ENCODE measurements at regions not wholly inside any gene's neighbourhood (a gene's known extent, or its start where the extent isn't known, plus 50 kb on each side); places are given as distances from the start of the nearest gene placed in this dataset.

DNA sequence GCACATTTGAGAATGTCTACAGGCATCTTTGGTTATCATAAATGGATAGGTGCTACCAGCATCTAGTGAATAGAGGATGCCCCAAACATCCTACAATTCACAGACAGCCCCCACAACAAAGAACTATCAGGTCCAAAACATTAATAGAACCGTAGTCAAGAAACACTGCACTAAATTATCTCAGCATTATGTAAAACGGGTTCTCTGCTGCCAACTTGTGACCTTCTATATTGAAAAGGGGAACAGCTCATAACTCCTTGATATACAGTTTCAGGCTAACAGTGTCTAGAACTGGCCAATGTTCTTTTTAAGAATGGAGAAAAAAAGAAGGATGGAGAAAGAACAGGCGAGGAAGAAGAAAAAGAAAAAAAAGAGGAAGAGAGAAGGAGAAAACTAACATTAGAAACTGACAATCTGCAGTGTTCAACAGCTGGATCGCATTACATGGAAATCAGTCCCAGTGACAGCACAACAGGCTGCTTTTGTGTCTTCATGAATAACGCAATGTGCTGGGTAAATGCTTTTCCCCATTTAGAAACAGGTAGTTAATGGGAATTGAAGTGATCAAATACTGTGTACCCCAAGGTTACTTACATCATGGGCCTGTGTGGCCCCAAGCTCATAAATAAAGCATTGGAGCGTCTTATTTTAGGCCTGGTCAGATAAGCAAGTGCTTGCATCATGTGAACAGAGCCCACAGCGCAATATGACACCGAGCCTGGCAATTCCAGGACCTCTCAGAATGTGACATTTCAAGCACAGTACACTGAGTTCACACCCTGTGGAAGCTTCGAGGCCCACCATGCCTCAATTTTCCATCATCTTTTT lies 339.5 kb downstream of the DHX15 start:
- DNase-seq (ENCODE audit: low read depth): no peak

DNA sequence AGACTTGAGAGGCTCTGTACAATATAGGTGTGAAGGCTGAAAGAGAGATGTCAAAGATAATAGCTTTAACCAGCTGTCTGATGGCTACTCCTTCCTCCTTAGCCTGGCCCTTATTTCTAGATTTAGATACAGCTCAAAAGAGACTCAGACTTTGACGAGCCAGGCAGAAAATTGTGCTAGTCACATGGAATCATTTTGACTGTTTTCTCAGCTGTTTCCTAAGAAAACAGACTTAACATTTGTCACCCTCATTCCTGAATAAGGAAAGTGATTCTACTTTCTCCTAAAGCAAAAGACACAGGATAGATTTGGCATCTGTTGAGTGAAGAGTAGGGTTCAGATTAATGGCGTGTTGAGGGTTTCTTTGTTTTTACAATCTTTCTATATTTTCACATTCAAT lies 340.7 kb downstream of the DHX15 start:
- no peak for DNase-seq (ENCODE audit: low read depth)

DNA sequence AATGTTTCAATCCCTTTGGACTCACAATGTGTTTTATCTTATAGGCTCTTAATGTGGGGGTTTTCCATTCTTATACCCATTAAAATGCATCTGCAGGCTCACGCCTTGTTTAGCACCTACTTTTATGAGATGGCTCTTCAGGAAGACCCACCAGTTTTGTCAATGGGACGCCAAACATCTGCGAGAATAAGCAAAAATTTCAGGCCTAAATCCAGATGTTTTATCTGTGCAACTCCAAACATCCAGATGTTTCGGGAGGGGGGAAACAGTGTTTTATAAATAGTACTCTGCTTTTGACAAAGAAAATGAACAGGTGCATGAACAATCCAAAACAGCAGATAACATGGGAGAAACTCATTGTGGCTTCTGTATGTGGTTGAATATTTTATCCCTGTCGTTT lies 342.8 kb downstream of the DHX15 start:
- DNase-seq (ENCODE audit: low read depth): no peak

DNA sequence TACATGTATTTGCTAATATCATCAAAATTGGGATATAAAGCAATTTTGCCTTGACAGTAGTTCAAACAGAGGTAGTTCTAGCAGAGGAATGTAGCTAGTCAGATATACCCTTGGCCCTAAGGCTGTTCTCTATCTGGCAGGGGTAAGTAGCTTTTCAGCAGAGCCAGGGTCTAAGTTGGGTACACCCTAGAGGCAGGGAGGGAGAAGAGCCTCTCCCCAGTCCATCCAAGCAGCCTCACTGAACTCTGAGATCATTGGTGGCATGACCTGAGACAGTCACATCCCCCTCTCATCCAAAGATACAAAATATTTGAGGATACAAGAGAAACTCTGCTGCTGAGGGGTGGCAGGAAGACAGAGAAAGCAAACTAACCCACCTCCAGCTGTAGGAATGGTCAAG lies 343.7 kb downstream of the DHX15 start:
- no peak for DNase-seq (ENCODE audit: low read depth)

DNA sequence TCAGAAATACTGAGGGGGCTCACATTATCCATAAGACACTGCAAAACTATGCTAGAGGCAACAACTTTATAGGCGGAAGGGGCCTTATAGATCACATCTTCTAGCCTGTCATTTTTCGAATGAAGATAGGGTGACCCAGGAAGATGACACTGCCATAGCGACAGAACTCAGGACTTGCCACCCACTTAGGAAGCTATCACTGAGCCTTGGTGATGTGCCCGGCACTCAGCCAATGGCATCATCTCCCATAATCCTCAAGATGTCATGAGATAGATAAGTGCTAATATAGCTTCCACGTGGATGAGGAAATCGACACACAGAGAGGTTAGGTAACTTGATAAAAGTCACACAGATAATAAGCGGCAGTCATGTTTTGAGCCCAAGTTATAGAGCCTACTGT lies 346.6 kb downstream of the DHX15 start:
- DNase-seq (ENCODE audit: low read depth): no peak

DNA sequence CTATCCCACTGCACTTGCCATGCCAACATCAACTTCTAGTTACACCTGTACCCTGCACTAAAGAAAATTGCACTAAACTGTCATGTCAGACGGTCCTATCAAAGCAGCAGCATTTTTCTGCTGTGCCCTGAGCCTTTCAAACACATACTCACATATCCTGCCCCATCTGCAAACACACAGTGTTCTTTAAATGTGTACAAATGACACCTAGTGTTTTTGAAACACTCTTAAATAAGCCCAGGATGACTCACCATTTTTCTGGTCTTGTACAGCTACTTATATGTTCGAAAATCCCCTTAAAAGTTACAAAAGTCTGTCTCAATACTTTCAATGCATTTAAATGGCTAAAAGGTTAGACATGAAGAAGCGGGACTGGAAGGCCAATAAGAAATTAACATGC lies 346.7 kb upstream of the PPARGC1A start:
- DNase-seq (ENCODE audit: low read depth): no peak

DNA sequence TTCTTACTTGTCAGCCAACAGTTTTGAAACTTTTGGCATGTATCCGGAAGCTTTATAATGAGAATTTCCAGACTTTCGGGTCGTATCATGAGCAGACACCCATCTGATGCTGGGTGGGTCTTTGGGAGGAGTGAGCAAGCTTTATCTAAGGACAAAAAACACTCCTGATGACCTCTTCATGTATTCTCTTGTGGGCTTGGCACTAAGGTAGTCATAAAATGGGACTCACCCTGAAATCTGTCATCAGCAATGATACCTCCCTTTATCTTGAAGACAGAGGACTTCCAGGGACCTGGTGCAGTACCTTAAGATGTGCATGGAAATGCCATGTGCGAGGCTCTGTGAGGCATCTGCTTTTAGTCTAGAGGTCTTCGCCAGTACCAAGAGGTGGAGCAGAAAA lies 346.3 kb upstream of the PPARGC1A start:
- no peak for DNase-seq (ENCODE audit: low read depth)

DNA sequence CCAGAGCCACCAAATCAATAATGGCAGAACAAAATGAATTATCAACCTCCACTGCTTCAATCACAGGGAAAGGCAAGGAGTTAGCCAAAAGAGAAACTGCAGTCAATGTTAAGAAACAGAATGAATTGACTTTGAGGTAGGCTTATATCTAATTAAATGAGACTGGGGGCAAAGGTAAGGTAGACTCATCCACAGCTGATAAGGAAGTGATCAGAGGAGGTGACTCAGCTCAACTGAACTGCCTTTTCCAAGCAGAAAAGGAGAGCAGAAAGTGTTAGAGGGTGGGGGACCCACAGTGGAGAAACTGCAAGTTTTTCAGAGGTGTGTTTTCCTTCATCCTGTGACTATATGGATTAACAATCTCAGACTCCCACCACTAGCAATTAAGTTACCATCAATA lies 345.8 kb upstream of the PPARGC1A start:
- no peak for DNase-seq (ENCODE audit: low read depth)

DNA sequence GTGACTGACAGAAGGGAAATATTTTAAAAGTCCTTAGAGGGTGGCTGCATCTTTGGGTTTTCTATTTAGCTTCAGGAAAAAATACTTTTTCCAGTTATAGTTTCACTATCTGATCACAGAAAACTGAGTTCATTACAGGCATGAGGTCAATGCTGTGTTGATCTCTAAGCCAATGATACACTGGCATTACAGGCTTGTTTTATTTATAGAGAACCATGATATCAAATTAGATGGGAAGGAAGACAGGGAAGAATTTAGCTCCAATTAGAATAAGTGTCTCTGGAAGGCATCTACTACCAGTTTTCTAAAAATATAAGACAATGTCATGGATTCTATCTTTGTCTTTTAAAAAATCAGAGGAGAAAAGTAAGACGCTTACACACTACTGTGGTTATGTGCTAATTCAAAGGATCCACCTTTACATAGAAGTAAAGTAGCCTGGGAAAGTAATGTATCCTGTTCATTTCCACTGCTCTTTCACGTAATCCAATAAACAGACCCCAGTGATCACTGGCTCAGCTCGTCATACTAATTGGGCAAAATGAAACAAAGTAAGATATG lies 344.5 kb upstream of the PPARGC1A start:
- DNase-seq (ENCODE audit: low read depth): no peak

DNA sequence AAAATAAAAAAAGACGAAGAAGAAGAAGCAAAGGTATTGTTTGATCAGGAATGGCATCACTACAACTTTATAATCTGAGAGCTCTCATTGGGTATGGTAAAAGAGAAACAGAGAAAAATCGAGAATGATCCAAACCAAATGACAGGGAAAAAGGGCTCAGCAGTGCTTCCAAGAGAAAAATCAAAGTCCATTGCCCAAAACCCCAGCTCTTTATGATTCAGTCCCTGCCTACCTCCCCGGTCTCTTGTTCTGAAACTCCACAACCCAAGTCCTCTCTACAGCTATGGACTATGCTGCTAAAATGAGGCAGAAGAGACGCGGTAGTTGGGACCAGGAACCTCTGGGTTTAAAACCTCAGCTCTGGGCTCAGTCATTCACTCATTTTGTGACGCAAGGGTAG lies 341.1 kb upstream of the PPARGC1A start:
- no peak for DNase-seq (ENCODE audit: low read depth)

DNA sequence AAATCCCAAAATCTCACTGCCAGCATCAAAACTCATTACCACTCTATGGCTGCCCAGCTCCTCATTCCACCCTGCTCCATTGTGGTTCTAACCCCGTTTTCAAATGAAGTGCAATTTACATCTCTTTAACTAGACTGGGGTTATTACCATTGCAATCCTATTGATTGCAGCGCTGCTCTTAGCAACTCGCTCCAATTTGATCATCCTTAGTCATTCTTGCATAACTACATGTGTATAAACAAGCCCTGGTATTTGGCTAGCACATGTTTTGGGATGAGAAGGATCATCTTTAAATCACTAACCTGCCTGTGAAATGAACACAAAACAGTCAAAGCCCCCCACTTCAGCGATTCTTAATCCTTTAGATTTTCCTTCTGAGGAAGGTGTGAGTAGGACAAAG lies 340.1 kb upstream of the PPARGC1A start:
- no peak for DNase-seq (ENCODE audit: low read depth)

DNA sequence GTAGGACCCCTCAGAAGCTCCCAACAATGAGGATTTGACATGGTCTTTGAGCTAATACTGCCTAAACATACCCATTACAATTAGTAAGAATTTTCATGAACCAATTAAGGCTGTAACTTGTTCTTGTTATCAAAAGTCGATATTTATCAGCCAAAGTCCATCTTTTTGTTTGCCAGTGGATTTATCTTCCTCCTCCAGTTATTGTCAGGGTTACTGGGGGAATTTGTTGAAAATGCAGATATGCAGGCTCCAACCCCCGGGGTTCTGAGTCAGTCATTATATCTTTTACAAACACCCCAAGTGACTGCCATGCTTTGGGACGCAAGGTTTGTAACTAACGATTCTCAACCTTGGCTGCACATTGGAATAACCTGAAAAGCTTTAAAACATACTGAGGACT lies 338.8 kb upstream of the PPARGC1A start:
- no peak for DNase-seq (ENCODE audit: low read depth)

DNA sequence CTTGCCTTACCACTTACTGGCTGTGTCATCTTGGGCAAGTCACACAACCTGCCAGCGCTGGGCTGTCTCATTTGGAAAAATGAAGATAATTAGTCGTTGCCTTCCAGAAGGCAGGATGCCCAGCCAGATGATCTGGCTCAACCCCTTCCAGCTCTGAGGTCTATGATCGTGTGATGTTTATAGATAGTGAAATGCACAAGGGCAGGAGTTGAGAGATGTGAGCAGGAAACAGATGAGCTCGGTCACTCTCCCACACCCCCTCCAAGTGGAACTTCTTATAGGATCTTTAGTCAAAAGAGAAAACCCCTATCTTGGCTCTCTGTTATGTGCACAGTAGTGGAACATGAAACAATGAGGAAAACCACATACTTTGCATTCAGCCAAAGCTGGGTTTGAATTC lies 336.8 kb upstream of the PPARGC1A start:
- DNase-seq (ENCODE audit: low read depth): no peak

DNA sequence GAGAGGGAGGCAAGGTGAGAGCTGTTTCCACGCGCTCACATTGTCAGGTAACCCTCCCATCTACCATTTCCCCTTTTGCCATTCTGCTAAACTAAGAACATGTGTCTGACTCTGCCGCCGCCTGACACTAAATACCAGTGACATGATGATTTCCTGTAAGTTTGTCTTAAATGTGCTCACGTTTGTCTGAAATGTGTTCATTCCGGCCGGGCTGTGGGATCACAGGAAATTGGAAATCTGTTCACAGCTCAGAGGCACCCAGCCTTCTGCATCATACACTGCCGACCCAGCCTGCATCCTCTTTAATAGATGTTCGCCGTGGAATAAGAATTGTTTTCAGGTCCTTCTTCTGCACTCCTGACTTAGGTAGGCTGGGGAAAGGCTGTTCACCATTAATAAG lies 336.2 kb upstream of the PPARGC1A start:
- no peak for DNase-seq (ENCODE audit: low read depth)

DNA sequence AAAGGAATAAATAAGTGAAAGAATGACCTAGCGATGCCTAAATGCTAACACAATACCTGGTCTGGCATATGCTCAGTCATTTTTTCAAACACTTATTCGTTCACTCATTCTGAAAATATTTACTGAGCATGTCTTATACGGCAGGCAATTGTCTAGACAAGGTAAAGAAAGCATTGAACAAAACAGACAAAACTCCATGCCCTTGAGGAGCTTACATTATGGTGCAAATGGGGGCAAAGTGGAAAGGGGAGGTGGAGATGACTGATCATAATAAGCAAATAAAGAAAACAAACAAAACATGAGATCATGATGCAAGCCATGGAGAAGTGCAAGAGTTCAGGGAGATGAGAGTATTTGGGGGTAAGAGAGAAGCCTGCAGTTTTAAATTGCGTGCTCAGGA lies 334.6 kb upstream of the PPARGC1A start:
- DNase-seq (ENCODE audit: low read depth): no peak

DNA sequence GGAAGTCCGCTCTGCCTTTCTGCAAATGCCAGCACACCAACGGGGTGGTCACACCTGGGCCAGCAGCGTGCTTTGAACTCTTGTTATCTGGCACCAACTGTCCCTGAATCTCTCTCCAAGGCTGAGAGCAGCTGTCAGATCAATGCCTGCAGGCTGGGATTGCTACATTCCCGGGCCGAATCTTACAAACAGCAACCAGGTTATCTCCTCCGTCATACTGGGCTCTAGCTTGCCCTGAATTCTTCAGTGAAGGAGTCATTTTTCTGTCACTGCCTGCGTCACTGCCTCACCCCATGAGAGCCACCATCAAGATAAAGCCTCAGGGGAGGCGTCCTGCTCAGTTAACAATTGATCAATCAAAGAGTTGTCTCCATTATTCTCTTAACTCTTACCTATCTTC lies 329.4 kb upstream of the PPARGC1A start:
- DNase-seq (ENCODE audit: low read depth): no peak

DNA sequence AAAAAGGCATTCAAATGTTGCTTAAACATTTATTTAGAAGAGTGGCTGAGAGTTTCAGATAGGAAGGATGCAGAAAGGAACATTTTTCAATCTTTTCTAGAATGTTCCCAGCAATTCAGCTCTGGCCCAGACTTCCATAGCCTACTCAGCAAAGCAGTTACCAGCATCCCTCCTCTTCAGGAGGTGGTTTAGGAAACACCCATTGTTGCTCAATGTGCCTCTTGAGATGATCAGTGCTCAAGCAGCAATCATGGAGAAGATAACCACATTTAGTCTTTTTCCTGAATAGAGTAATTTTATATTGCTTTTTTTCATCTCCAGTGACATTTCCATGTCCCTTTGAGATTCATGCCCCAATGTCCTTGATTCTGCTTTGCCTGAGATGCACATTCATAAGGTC lies 328.7 kb upstream of the PPARGC1A start:
- no peak for DNase-seq (ENCODE audit: low read depth)

DNA sequence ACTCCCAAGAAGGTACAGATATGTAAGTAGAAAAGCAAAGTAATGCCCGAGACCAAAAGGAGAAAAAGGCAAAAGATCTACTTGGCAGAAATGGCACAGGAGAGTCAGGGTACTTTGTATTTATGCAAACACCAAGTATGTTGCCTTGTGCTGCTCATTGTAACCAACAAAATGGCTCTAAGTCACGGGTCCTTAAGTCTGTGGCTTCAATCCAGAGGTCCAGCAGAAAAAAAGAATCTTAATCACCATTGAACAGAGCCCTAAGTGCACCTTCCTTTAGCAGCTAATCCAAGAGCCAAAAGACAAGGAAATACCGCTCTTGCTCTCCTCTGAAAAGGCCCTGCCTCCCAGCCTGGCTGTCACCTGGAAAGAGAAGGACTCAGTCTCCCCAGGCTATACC lies 324.9 kb upstream of the PPARGC1A start:
- DNase-seq (ENCODE audit: low read depth): no peak

DNA sequence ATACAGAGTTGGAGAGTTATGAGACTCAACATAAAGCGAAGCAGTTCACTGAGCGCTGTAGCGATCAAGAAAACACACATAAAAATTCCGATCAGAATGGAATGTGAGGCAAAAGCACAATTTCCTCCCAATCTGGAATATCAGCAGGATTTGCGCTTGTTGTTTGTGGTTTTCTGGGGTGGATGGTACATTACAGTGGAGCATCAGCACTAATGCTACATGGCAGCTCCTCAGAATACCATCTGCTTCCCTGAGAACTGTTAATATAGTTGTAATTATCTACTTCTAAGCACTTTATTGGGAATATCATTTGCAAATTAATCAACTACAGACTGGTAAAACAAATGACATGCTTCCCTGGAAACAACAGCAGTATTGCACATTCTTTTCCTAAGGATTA lies 324.1 kb upstream of the PPARGC1A start:
- DNase-seq (ENCODE audit: low read depth): no peak

DNA sequence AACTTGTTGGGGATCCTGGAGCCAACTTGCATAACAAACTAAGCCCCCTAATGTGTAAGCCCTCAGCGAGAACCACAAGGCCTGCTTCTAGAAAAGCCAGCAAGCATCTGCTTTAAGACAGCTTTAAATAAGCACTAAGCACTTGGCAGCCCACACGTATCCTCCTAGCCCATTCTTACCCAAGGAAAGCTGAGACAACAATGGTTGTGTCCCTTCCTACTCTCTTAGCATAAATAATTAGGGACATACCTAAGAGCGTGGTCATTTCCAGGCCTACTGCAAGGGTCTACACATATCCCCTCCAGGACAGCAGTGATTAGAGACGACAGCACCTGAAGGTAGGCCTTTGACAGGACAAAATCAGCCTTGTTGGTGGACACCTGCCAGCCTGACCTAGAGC lies 322.8 kb upstream of the PPARGC1A start:
- DNase-seq (ENCODE audit: low read depth): no peak

DNA sequence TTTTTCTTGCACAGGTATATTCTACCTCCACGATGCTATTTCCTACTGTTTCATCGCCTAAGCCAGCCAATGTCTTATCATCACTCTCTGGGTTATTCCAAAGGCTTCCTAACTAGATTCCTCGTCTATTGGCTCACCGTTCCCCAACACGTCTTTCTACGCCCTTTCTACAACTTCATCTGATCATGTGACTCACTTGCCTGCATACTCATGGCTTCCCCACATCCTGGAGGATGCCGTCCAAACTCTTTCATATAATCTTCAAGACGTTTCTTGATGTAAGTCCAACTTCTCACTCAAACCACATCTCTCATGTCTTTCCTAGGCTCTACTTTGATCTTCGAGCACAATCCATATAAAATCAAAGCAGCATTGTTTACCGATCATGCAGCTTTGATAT lies 322.0 kb upstream of the PPARGC1A start:
- DNase-seq (ENCODE audit: low read depth): no peak

DNA sequence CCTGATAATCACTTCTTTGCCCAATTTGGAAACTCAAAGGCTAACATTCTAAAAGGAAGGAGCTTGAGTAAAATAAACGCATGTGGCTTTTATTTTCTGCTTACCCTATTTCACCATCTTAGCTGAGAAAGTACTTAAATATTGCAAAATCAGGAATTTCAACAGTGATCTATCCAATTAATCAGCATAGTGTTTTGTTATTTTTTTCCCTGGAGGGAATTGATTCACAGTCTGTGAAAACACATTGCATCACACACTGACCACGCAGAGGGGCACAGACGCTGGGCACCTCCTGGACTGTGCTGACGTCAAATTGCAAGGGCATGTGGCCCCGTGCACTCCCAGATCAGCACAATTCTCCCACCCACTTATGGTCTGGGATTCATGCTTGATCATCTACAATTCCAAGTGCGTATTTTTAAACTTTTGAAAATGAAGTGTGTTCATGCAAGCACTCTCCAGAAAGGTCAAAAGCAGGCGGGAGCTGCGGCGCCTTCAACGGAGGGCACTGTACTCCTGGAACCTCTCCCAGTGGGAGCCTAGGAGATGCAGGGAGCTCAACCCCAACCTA lies 320.6 kb upstream of the PPARGC1A start:
- DNase-seq (ENCODE audit: low read depth): no peak

DNA sequence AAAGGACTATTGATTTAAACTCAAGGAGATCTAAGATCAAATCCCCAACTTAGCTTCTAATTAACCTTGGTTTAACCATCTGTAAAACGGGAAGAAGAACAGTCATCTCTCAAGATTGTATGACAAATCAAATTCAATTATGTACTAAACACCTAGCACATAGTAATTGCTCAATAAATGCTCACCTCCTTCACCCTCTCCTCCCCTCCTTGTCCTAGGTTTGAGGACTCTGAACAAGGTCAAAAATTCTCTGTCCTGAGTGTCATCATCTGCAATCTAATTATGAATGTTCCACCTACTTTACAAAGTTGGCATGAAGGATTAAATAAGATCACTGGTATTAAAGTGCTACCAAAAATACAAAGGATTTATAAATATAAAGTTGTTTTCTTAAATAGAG lies 320.1 kb upstream of the PPARGC1A start:
- DNase-seq (ENCODE audit: low read depth): no peak

DNA sequence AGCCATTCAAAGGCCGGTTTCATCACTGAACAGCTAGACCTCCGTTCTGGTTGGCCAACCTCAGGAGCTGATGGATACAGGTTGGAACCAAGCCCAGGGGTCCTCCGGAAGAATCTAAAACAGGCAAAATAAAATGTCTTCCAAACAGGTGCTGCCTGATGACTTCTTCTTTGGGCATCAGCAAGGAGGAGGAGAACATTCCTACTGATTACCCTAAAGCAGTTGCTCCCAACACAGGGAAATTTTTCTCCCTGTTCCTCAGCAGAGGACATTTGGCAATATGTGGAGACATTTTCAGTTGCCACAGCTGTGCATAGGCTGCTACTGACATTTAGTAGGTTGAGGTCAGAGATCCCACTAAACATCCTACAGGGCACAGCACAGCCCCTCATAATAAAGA lies 319.3 kb upstream of the PPARGC1A start:
- DNase-seq (ENCODE audit: low read depth): no peak
